ENCODE measurements at regions not wholly inside any gene's neighbourhood (a gene's known extent, or its start where the extent isn't known, plus 50 kb on each side); places are given as distances from the start of the nearest gene placed in this dataset.

DNA sequence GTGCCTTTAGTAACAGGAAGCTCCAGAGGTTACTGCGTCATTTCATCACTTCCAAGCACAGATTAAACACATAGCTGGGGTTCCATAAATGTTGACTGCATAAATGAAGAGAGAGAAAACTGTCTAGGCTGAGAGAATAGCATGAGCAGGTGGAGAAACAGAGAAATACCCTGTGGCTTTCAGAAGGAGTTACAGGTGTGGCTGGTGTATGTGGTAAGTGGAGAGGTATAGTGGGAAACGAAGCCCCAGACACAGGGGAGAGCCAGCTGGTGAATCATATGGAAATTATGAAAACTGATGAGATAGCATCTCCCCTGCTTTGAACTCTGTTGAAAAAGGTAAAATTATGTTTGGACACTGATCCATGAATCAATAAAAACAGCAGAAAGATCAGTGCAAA lies 807.4 kb upstream of the POU3F3 start:
- TF ChIP-seq, protein P1, sequence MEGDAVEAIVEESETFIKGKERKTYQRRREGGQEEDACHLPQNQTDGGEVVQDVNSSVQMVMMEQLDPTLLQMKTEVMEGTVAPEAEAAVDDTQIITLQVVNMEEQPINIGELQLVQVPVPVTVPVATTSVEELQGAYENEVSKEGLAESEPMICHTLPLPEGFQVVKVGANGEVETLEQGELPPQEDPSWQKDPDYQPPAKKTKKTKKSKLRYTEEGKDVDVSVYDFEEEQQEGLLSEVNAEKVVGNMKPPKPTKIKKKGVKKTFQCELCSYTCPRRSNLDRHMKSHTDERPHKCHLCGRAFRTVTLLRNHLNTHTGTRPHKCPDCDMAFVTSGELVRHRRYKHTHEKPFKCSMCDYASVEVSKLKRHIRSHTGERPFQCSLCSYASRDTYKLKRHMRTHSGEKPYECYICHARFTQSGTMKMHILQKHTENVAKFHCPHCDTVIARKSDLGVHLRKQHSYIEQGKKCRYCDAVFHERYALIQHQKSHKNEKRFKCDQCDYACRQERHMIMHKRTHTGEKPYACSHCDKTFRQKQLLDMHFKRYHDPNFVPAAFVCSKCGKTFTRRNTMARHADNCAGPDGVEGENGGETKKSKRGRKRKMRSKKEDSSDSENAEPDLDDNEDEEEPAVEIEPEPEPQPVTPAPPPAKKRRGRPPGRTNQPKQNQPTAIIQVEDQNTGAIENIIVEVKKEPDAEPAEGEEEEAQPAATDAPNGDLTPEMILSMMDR (IDR thresholded peaks at IDR 0.05) = no peak
- no peak for TF ChIP-seq POLR2A (IDR thresholded peaks at IDR 0.05)

Measured in Peyer's patch (tissue), 4 donors.